Inferior parietal cortex (tissue), 1 donor: ENCODE measurements at regions not wholly inside any gene's neighbourhood (a gene's known extent, or its start where the extent isn't known, plus 50 kb on each side); places are given as distances from the start of the nearest gene placed in this dataset.

Source experiments
- DNase-seq: peaks from one replicate; pipeline ENCODE4 v3.0.0-alpha.2; 2016; ENCODE audit errors: extremely low spot score

- DNase-seq: no peak
Observed at GRCh38 chr18:77517901-77518300, 268.3 kb downstream of the GALR1 start.

DNA sequence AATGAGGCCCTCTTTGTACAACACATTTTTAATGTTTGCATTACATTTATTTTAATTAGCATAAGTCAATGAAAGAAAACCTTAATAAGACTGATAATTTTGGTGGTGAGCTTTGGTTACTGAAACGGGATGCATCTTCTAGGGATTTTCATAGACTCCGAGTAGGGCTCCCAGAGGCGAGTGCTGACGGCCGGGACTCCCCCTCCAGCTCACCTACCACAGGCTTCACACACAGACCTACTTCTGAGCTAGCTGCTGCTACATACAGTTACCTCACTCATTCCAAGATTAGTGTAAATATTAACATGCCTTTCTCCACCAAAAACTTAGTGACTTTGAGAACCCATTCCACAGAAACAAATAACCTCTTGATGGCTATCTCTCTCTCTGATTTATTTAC, 271.1 kb downstream of the GALR1 start:
- DNase-seq: no peak

DNA sequence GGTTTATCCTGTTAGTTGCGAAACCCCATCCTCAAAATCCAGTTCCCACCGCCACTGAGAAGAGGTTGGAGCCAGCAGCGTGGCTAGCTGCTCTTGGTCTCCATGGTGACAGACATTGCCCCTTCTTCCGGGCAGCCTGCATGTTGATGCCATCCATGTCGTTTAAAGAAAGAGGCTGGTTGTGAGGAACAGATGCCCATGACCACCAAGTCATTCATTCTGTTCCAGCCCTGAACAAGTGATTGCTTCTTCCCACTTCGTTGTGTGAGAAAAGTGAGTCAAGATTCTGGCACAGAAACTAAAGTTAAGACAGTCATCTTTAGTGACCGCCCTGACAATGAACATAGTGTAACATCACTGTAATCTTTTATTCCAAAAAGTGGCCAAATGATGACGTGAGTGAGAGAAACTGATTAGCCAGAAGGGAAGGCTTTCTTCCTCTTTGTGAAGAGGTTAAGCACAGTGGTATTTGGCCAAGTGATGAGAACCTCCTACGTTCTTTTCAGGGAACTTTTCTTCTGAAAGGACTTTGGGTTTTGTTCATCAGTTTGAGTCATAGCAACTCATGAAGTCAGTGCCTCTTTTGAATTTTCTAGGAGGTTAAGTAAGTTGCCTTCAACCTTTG, 272.5 kb downstream of the GALR1 start:
- peak; percentile 8 for DNase-seq

DNA sequence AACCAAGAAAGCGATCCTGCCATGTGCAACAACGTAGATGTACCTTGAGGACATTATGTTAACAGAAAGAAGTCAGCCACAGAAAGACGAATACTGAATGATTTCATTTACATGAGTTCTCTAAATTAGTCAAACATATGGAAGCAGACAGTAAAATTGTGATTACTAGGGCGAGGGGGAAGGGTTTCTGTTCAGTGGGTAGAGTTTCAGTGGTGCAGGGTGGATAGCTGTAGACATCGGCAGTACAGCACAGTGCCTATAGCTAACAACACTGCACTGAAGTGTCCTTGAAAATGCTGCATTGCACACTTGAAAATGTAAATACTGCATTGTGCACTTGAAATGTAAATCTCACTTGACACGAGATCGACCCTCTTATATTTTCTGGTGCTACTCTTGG, 275.3 kb downstream of the GALR1 start:
- no peak for DNase-seq

DNA sequence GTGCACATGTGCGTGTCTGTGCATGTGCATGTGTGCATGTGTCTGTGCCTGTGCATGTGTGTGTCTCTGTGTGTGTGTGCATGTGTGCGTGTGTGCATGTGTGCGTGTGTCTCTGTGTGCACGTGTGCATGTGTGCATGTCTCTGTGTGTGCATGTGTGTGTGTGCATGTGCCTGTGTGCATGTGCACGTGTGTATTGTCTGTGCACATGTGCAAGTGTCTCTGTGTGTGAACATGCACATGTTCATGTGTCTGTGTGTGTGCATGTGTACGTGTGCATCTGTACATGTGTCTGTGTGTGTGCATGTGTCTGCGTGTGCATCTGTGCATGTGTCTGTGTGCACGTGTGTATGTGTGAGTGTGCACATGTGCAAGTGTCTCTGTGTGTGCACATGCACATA, 277.3 kb downstream of the GALR1 start:
- no peak for DNase-seq

- DNase-seq: no peak
Observed at GRCh38 chr18:77528872-77529271, 279.2 kb downstream of the GALR1 start.

DNA sequence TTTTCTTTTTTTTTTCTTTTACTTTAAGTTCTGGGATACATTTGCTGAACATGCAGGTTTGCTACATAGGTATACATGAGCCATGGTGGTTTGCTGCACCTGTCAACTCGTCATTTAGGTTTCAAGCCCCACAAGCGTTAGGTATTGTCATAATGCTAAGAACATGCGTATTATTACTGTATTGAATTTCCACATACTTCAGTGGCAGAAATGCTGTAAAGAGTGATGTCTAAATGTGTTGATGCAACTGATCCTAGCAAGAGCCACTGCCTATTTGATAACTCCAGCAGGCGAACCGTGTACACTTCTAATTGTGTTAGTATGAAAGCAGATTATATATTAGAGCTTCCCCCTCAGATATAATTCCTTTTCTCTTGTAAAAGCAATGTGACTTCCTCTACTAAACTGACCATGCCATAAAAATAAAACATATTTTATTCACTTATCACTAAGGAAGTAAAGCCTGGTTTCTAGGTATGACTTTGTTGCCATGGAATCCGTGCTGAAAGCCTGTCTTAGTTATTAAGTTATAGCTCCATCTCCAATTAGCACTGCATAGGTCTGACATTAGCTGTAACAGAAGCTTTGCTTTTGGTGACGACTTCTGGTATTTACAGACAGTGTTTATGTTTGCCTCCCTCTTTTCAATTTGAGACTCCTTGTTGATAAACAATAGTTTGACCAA, 280.0 kb downstream of the GALR1 start:
- DNase-seq: no peak

DNA sequence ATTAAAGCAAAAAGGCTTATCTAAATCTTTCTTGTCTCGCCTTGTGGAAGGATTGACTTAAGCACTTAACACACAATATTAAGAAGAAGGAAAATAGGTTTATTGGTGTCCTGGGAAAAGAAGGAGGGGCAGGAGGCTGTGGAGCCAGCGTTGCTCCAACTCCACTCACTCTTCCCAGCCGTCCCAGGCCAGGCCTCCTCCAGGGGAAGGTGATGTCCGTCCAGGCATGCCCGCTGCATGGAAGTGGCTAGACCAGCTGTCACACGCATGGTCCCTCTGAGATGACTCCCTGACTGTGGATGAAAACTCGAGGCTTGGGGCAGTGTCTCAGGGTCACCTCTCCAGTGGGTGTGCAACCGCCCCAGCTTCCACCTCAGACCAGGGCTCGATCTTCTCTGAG, 281.1 kb downstream of the GALR1 start:
- DNase-seq: no peak

GRCh38 chr18:77539860-77540259, 290.2 kb downstream of the GALR1 start:
- no peak for DNase-seq

DNA sequence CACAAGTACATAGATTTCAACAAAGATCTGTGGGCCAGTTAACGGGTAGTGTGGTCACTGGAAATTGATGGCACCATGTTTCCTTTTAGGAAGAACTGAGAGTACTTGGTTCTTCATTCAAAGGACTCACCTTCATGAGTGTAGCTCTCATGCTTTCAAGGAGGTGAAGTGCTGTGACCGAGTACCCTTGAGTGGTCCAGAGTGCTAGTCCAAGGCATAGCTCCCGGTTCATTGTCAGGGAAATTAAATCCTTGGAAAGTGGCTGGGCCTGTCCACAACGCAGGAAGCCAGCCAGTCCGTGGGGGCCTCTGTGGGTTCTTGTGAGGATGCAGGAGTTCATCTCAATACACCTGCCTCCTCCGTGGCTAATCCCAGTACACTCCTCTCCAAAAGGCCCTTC, 295.1 kb downstream of the GALR1 start:
- no peak for DNase-seq

DNA sequence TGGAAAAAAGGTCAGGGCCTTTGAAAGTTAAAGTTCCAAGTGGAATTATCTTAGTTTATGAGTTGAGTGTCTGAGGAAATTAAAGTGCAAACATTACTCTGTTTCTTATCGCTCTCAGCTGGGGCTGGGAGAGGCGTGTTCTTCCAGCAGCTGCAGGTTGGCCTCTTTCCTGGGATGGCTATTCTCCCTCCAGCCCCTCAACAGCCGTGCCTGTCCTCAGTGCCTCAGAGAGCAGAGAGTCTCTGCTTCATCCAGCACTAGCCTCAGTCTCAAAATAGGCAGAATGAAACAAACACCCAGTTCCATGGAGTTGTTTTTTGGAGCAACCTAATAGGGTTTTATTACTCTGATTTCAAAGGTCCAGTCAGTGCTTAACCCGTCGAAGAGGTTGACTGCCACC, 298.1 kb downstream of the GALR1 start:
- no peak for DNase-seq

DNA sequence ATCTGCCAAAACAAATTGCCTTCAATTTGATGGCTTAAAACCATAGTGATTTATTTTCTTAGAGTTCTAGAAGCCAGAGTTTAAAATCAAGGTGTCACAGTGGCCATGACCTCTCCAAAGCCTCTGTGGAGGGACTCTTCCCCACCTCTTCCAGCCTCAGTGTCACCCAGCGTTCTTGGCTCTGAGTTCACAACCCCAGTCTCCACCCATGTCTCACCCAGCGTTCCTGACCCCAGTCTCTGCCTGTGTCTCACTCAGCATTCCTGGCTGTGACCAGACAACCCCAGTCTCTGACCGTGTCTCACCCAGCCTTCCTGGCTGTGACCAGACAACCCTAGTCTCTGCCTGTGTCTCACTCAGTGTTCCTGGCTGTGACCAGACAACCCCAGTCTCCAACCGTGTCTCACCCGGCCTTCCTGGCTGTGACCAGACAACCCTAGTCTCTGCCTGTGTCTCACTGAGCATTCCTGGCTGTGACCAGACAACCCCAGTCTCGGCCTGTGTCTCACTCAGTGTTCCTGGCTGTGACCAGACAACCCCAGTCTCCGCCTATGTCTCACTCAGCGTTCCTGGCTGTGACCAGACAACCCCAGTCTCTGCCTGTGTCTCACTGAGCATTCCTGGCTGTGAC, 299.3 kb downstream of the GALR1 start:
- DNase-seq: no peak

DNA sequence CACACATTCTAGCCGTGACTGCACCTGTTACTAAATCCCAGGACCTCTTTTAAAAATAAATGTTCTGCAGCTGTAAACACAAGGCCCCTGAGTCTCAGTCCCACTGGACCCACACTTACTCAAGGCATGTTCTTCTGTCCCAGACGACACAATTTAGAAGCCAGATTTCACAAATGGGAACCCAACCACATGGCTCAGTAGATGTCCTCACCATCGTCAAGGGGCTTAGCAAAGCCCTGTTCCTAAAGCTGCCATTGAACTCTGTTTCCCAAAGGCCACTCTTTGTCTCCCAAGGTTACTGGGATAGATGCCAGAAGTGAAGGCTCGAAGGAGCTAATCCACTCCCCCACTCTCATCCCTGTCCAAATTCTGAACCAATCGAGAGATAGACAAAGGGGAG, 301.0 kb downstream of the GALR1 start:
- no peak for DNase-seq

- no peak for DNase-seq
Observed at GRCh38 chr18:77551055-77551454, 301.4 kb downstream of the GALR1 start.

DNA sequence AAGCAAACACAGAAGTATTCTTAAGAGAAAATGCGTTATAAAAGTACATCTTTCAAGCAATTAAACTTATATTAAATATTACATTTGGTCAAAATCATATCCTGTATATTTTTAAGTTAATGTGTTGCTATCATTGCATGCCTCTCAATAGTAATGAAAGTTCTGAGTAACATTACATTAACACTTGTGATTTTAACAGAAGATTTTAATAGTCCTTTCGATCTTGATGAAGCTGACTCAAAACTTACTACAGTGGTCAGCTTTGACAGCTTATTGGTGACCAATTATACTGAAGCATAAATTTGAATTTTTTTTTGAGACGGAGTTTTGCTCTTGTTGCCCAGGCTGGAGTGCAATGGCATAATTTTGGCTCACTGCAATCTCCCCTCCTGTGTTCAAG, 303.3 kb downstream of the GALR1 start:
- DNase-seq: no peak

GRCh38 chr18:77554061-77554460, 304.4 kb downstream of the GALR1 start:
- DNase-seq: no peak

DNA sequence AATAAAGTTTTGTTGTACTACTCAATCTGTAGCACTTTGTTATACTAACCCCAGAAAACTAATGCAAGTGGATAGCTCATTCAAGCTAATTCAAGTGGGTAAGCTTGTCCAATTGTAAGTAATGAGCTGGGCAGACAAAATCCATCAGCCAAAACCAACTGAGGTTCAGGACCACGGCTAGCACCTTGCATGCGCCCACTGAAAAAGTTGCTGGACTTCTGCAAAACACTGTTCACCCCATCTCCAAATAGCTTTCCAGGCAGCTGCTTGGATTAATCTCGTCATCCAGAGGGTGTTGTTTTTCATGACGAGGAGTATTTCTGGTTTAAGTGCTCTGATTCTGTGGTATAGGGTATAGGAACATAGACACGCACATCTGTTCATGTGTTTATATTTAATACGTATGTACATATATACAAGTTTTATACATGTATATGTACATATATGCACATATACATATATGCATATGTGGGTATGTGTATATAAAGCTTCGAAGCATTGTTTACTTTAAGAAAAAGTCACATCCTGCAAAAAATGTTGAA, 307.5 kb downstream of the GALR1 start:
- no peak for DNase-seq

GRCh38 chr18:77559274-77559910, 309.7 kb downstream of the GALR1 start:
- DNase-seq: no peak

DNA sequence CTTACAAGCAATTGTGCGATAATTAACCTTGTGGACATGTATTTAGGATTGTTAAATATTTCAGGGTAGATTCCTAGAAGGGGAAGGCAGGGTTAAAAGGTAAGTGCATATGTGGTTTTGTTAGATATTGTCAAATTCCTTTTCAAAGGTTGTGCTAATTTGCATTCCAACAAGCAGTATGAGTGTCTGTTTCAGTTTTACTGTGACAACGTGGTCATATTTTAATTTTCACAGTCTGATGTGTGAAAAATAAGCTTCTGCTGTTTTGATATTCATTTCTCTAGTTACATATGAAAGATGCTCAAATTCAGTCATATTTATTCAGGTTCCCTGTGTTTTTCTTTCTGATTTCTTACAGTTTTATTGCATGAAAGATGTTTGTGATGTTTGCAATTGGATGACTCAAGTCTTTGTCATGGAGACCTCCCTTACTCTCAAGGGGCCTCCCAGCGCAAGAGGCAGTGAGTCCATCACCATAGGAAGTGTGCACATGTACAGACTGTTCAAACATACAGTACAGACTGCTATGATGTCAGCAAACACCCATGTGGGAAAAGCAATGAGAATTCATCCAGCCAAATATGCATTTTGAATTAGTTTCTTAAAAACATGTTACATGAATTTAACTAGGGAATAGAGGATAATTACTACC, 310.8 kb downstream of the GALR1 start:
- no peak for DNase-seq

DNA sequence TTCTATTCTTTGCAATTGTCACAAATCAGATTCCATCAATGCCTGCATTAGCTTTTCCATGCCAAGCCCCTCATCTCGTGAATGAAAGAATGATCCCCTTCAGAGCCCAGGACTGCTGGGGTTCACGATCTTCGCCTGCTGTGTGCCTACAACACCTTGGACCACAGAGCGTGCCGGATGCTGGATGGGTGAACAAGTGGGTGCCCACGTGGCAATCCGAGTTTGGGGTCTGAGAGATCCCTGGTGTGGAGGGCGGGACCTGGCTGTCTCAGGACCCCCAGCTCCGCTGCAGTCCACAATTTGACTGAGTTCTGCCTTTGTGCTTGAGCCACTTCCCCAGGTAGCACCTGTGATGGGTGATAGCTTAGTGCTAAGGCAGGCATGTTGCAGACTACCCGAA, 317.0 kb downstream of the GALR1 start:
- DNase-seq: no peak

- DNase-seq: no peak
Observed at GRCh38 chr18:77567205-77567604, 317.6 kb downstream of the GALR1 start.

DNA sequence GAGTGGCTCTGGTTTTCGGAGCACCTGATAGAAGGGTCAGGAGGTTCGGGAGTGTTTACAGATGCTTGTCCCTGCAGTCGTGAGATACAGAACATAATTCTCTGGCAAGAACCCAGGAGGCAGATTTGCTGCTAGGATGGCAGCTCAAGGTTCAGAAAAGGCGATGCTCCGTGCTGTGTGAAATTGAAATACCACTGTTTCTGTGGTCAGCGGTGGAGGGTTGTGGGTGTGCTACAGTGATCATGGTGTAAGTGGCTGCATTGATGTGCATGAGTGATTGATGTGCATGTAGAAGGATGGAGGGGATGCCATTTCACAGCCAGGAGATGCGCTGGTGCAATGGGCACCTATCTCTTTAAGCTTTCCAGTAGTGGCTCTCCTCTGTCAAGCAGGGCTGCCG, 322.1 kb downstream of the GALR1 start:
- DNase-seq: no peak
